MCF 10A (cell line): ENCODE measurements at regions not wholly inside any gene's neighbourhood (a gene's known extent, or its start where the extent isn't known, plus 50 kb on each side); places are given as distances from the start of the nearest gene placed in this dataset.

Source experiments
- BruUV-seq: library from RNA; stranded (reverse); fragments of 400-500 nt; replicated peaks from 2 replicates; lab custom pipeline; 2021; lab: Mats Ljungman, UMichigan
- CTCF ChIA-PET: fragments of 300-600 bp; sonication (Branson Sonifier 250); formaldehyde crosslinking; extraction: SDS; loops from one replicate; lab custom pipeline; 2021; ENCODE audit warnings: antibody characterized with exemption, inconsistent platforms; lab: Yijun Ruan, JAX
- POLR2A ChIA-PET: fragments of 300-600, 350-650 bp; sonication (Branson Sonifier 250); formaldehyde crosslinking; extraction: SDS; loops from one replicate; lab custom pipeline; 2020; ENCODE audit warnings: antibody characterized with exemption, inconsistent platforms; lab: Yijun Ruan, JAX
- DNase-seq: peaks from one replicate; pipeline ENCODE4 v3.0.0-alpha.2; 2018; ENCODE audit not compliant: unreplicated experiment
- H3K27ac Mint-ChIP-seq: one replicate; pipeline ENCODE4 v1.8.0; 2022; ENCODE audit warnings: mild to moderate bottlenecking, low read depth, mixed read lengths; ENCODE audit not compliant: unreplicated experiment
- H3K27me3 Mint-ChIP-seq: one replicate; pipeline ENCODE4 v1.8.0; 2022; ENCODE audit warnings: mixed read lengths; ENCODE audit not compliant: insufficient read depth, unreplicated experiment
- H3K36me3 Mint-ChIP-seq: one replicate; pipeline ENCODE4 v1.8.0; 2022; ENCODE audit warnings: mild to moderate bottlenecking, moderate library complexity, mixed read lengths; ENCODE audit not compliant: insufficient read depth, unreplicated experiment
- H3K4me1 Mint-ChIP-seq: one replicate; pipeline ENCODE4 v1.8.0; 2022; ENCODE audit warnings: mixed read lengths; ENCODE audit not compliant: insufficient read depth, unreplicated experiment
- H3K4me3 Mint-ChIP-seq: one replicate; pipeline ENCODE4 v1.8.0; 2022; ENCODE audit warnings: mild to moderate bottlenecking, moderate library complexity, mixed read lengths; ENCODE audit not compliant: unreplicated experiment
- H3K9me3 Mint-ChIP-seq: one replicate; pipeline ENCODE4 v1.8.0; 2022; ENCODE audit warnings: mixed read lengths; ENCODE audit not compliant: unreplicated experiment
- CTCF ChIP-seq: fragments of 200-600 bp; IDR thresholded peaks from one replicate; pipeline ENCODE4 v1.8.0; 2022; ENCODE audit warnings: antibody characterized with exemption, mild to moderate bottlenecking; ENCODE audit not compliant: unreplicated experiment
- intact Hi-C: fragments of 100-400 bp; cut with micrococcal nuclease; formaldehyde crosslinking; loops from 2 replicates; pipeline ENCODE4 v1.14.1; 2022

GRCh38 chr11:19430754-19431398, 190.1 kb upstream of the E2F8 start:
- ChIA-PET CTCF (interaction anchor here (0.7 to 1.0 kb wide), 3 partner anchors 105 to 354 kb away, joined by 3 to 4 read pairs (median 3); no protein-coding TSS in a partner anchor), POLR2A (no interaction called here)
- no peaks in the 10 kb centered on the region for H3K9me3 Mint-ChIP-seq
- no peaks in the 10 kb centered on the region for H3K36me3 Mint-ChIP-seq
- no peak for TF ChIP-seq CTCF
- no peak overlapping the region for H3K27ac Mint-ChIP-seq
- H3K4me3 Mint-ChIP-seq = no peak overlapping the region
- intact Hi-C loops = loop anchor here (10.0 kb wide), 1 partner anchor 254 kb away; no protein-coding TSS in a partner anchor
- peaks cover 55% of the 10 kb centered on the region for H3K27me3 Mint-ChIP-seq
- H3K4me1 Mint-ChIP-seq = peaks cover 11% of the 10 kb centered on the region
- BruUV-seq = no TSS peak
- DNase-seq = no peak

GRCh38 chr11:19430346-19430745, 189.6 kb upstream of the E2F8 start:
- BruUV-seq = no TSS peak
- no peak for DNase-seq
- peaks cover 55% of the 10 kb centered on the region for H3K27me3 Mint-ChIP-seq
- no peaks in the 10 kb centered on the region for H3K9me3 Mint-ChIP-seq
- no peak for TF ChIP-seq CTCF
- H3K36me3 Mint-ChIP-seq = no peaks in the 10 kb centered on the region
- ChIA-PET POLR2A (no interaction called here), CTCF (interaction anchor here (0.7 kb wide), 1 partner anchor 104 kb away, joined by 3 read pairs; no protein-coding TSS in a partner anchor)
- peaks cover 11% of the 10 kb centered on the region for H3K4me1 Mint-ChIP-seq
- no peak overlapping the region for H3K27ac Mint-ChIP-seq
- intact Hi-C loops = loop anchor here (10.0 kb wide), 1 partner anchor 254 kb away; no protein-coding TSS in a partner anchor
- no peak overlapping the region for H3K4me3 Mint-ChIP-seq

GRCh38 chr11:19429108-19429760, 188.5 kb upstream of the E2F8 start:
- Mint-ChIP-seq H3K27me3 (peaks cover 54% of the 10 kb centered on the region), H3K9me3 (no peaks in the 10 kb centered on the region), H3K27ac (no peak overlapping the region), H3K4me3 (no peak overlapping the region), H3K36me3 (no peaks in the 10 kb centered on the region), H3K4me1 (peaks cover 11% of the 10 kb centered on the region)
- POLR2A ChIA-PET = no interaction called here
- no peak for TF ChIP-seq CTCF
- intact Hi-C loops = no loop called here
- BruUV-seq = no TSS peak
- no peak for DNase-seq
- CTCF ChIA-PET = interaction anchor here (0.5 to 1.7 kb wide), 3 partner anchors 17 to 818 kb away, joined by 3 to 5 read pairs (median 3); no protein-coding TSS in a partner anchor
